Inflammatory macrophage treated with lipopolysaccharide for 1 hour (primary cell): ENCODE measurements at regions not wholly inside any gene's neighbourhood (a gene's known extent, or its start where the extent isn't known, plus 50 kb on each side); places are given as distances from the start of the nearest gene placed in this dataset.

Experiments
- DNase-seq, 2 donors: peaks; one replicate each; pipeline ENCODE4 v3.0.0-alpha.2; 2020 to 2022

- DNase-seq = no peak
Measured at GRCh38 chr2:56713978-56714377, 530.2 kb downstream of the CCDC85A start.

GRCh38 chr2:56714400-56714799, 530.6 kb downstream of the CCDC85A start:
- no peak for DNase-seq

GRCh38 chr2:56715683-56716082, 531.9 kb downstream of the CCDC85A start:
- no peak for DNase-seq

GRCh38 chr2:56718413-56718812, 534.6 kb downstream of the CCDC85A start:
- DNase-seq = no peak

- no peak for DNase-seq
Measured at GRCh38 chr2:56729212-56729611, 545.4 kb downstream of the CCDC85A start.

GRCh38 chr2:56732946-56733345, 549.2 kb downstream of the CCDC85A start:
- no peak for DNase-seq

GRCh38 chr2:56739413-56739812, 555.6 kb downstream of the CCDC85A start:
- no peak for DNase-seq

- DNase-seq = no peak
Measured at GRCh38 chr2:56741601-56742102, 557.9 kb downstream of the CCDC85A start.

- no peak for DNase-seq
Measured at GRCh38 chr2:56743807-56744206, 560.0 kb downstream of the CCDC85A start.

GRCh38 chr2:56749152-56749752, 565.5 kb downstream of the CCDC85A start:
- DNase-seq = peak; percentile 1 to 3

GRCh38 chr2:56753182-56753581, 569.4 kb downstream of the CCDC85A start:
- DNase-seq = no peak

GRCh38 chr2:56754066-56754615, 570.4 kb downstream of the CCDC85A start:
- DNase-seq = no peak

GRCh38 chr2:56754627-56755026, 570.8 kb downstream of the CCDC85A start:
- DNase-seq = no peak

GRCh38 chr2:56757884-56758545, 574.2 kb downstream of the CCDC85A start:
- no peak for DNase-seq

- DNase-seq = no peak
Measured at GRCh38 chr2:56763683-56764082, 579.9 kb downstream of the CCDC85A start.

- DNase-seq = no peak
Measured at GRCh38 chr2:56768973-56769372, 585.2 kb downstream of the CCDC85A start.

- no peak for DNase-seq
Measured at GRCh38 chr2:56770490-56770889, 586.7 kb downstream of the CCDC85A start.

GRCh38 chr2:56784046-56784445, 600.3 kb downstream of the CCDC85A start:
- no peak for DNase-seq

GRCh38 chr2:56801214-56801613, 617.4 kb downstream of the CCDC85A start:
- no peak for DNase-seq

GRCh38 chr2:56801770-56802169, 618.0 kb downstream of the CCDC85A start:
- DNase-seq = no peak

GRCh38 chr2:56803596-56803995, 619.8 kb downstream of the CCDC85A start:
- DNase-seq = no peak

GRCh38 chr2:56806924-56807323, 623.1 kb downstream of the CCDC85A start:
- no peak for DNase-seq

GRCh38 chr2:56807861-56808260, 624.1 kb downstream of the CCDC85A start:
- DNase-seq = no peak

GRCh38 chr2:56811401-56811800, 627.6 kb downstream of the CCDC85A start:
- DNase-seq = no peak
